Neutrophil (primary cell): ENCODE measurements at regions not wholly inside any gene's neighbourhood (a gene's known extent, or its start where the extent isn't known, plus 50 kb on each side); places are given as distances from the start of the nearest gene placed in this dataset.

Source experiments
- H3K27ac ChIP-seq: fragments of 200-600 bp; sonication (generic); 2 replicates; pipeline ENCODE4 v1.5.1; 2016; ENCODE audit warnings: mild to moderate bottlenecking, moderate library complexity
- H3K27me3 ChIP-seq: fragments of 200-600 bp; sonication (generic); 2 replicates; pipeline ENCODE4 v1.6.0; 2016; ENCODE audit warnings: mild to moderate bottlenecking
- H3K36me3 ChIP-seq: fragments of 200-600 bp; sonication (generic); 2 replicates; pipeline ENCODE4 v1.5.1; 2017
- H3K4me1 ChIP-seq, 2 experiments: fragments of 200-600 bp in 1 of 2; sonication (generic) in 1 of 2; 1 replicate in 1 of 2; 2 replicates in 1 of 2; pipeline versions ENCODE4 v1.5.1 to v1.6.1; 2013 to 2016; ENCODE audit warnings: low read depth in 1 of 2, low read length in 1 of 2, mild to moderate bottlenecking in 1 of 2, moderate library complexity in 1 of 2; ENCODE audit not compliant: control insufficient read depth in 1 of 2, insufficient read depth in 1 of 2
- H3K4me3 ChIP-seq, 2 experiments: fragments of 200-600 bp in 1 of 2; sonication (generic) in 1 of 2; 1 replicate in 1 of 2; 2 replicates in 1 of 2; pipeline ENCODE4 v1.5.1; 2013 to 2016; ENCODE audit warnings: low read depth in 1 of 2, low read length in 1 of 2, mild to moderate bottlenecking in 1 of 2, moderate library complexity in 1 of 2
- H3K9me3 ChIP-seq: fragments of 200-600 bp; sonication (generic); 2 replicates; pipeline ENCODE4 v1.5.1; 2016
- CTCF ChIP-seq: fragments of 200-600 bp; sonication (generic); IDR thresholded peaks from 2 replicates; pipeline ENCODE4 v1.5.1; 2016; ENCODE audit warnings: antibody characterized with exemption

DNA sequence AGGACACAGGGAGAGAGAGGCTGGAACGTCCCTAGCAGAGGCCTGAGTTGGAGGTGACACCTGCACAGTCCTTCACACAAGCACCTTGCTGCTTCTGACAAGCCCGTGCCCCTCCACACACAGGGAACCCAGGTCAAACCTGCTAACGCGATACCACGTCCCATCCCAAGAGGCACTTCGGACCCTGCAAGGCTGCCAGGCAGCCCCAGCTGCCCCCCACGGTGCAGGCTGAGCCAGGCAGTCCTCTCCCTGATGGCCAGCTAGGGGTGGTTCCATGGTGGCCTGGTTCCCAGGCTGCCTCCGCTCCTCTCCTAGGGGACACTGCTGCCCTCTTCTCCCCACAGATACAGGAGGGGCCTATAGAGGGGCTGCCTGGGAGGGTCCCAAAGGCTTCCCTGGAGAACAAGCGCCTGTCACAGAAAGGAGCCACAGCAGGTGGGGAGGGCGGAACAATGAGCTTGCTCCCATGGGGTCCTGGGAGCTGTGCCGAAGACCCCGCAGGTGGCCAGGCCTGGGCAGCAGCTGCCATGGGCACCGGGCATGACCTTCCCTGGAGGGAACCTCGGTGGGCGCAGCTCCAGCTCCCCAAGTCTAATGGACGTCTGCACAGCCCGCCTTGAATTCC is 434.2 kb upstream of the MYT1L start:
- no peak overlapping the region for H3K4me3 ChIP-seq
- H3K9me3 ChIP-seq = no peaks in the 10 kb centered on the region

GRCh38 chr2:2764739-2765138 is 433.7 kb upstream of the MYT1L start:
- TF ChIP-seq CTCF = no peak
- H3K9me3 ChIP-seq = no peaks in the 10 kb centered on the region

More for the DNA sequence above, 434.2 kb upstream of the MYT1L start:
- no peak overlapping the region for H3K27ac ChIP-seq
- TF ChIP-seq CTCF = no peak
- no peaks in the 10 kb centered on the region for H3K27me3 ChIP-seq
- H3K36me3 ChIP-seq = no peaks in the 10 kb centered on the region
- H3K4me1 ChIP-seq = no peaks in the 10 kb centered on the region

DNA sequence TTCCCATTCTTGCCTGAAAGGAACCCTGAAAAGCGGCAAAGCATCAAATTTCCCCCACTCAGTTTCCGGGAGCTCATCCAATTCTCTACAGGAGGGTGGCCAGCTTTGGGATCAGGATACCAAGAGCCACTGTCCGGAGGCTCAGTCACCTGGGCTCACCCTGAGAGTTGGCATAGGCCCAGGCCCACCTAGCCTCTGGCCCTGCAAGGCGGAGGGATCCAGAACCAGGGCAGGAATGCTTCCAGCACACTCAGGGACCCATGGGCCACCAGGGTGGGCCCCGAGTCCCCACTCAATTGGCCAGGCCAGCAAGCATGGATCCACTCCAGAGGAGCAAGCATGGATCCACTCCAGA is 432.9 kb upstream of the MYT1L start:
- no peak for TF ChIP-seq CTCF
- no peaks in the 10 kb centered on the region for H3K9me3 ChIP-seq
- no peaks in the 10 kb centered on the region for H3K4me1 ChIP-seq
- H3K27ac ChIP-seq = no peak overlapping the region
- no peaks in the 10 kb centered on the region for H3K36me3 ChIP-seq
- no peak overlapping the region for H3K4me3 ChIP-seq
- H3K27me3 ChIP-seq = no peaks in the 10 kb centered on the region

More at GRCh38 chr2:2764739-2765138, 433.7 kb upstream of the MYT1L start:
- no peaks in the 10 kb centered on the region for H3K36me3 ChIP-seq
- no peak overlapping the region for H3K27ac ChIP-seq
- H3K27me3 ChIP-seq = no peaks in the 10 kb centered on the region
- H3K4me1 ChIP-seq = no peaks in the 10 kb centered on the region
- H3K4me3 ChIP-seq = no peak overlapping the region

DNA sequence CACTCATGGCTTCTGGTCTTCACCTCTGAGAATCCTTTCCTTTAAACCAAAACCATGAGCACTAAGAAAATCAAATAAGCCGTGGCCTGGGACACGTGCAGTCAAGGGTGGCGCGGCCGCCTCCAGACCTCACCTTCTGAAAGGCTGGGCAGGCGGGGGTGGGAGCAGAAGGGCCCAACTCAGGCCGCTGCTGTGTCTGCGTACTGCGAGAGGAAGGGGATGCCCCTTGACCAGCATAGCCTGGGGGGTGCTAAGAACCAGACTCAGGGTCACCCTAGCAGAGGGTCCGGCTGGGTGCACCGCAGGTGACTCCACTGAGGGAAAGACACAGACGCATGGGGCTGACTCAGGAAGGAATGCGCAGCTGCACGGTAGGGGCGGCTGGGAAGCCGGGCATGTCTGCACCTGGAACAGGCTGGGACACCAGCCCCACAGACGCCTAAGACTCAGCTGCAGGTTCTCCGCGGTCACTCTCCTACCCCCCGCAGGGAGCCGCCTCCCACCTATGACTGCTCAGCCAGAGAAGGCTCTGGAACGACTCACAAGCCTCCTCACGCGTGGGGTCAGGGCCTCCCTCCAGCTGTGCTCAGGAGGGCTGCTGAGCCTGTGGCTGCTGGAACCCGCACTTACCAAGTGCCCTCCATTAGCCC is 432.4 kb upstream of the MYT1L start:
- H3K4me1 ChIP-seq = no peaks in the 10 kb centered on the region
- no peaks in the 10 kb centered on the region for H3K9me3 ChIP-seq
- H3K36me3 ChIP-seq = no peaks in the 10 kb centered on the region
- TF ChIP-seq CTCF = no peak
- H3K27ac ChIP-seq = no peak overlapping the region
- H3K4me3 ChIP-seq = no peak overlapping the region
- no peaks in the 10 kb centered on the region for H3K27me3 ChIP-seq

DNA sequence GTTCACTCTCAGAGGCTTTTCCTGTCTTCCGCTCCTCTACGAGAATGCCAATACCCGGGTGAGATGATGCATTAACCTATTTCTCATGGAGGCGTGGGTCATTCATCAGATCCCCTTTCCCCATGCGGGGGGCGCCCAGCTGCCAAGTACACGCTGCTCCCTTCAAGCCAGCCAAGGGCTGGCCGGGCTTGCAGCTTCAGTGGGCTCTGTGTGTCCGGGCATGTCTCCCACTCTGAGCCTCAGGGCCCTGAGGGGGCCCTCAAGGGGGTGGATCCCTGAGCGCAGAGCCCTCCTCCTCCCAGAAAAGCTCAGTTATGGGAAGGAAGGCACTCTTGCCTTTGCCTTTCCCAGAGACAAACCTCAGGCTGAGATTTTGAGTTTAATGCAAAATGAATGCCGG is 431.8 kb upstream of the MYT1L start:
- no peak overlapping the region for H3K4me3 ChIP-seq
- H3K4me1 ChIP-seq = no peaks in the 10 kb centered on the region
- no peaks in the 10 kb centered on the region for H3K9me3 ChIP-seq
- no peaks in the 10 kb centered on the region for H3K27me3 ChIP-seq
- no peak for TF ChIP-seq CTCF
- H3K27ac ChIP-seq = no peak overlapping the region
- H3K36me3 ChIP-seq = no peaks in the 10 kb centered on the region
